HG02763 (cell line): ENCODE measurements at regions not wholly inside any gene's neighbourhood (a gene's known extent, or its start where the extent isn't known, plus 50 kb on each side); places are given as distances from the start of the nearest gene placed in this dataset.

ENCODE experiments used
- ATAC-seq: cut with Tn5 transposase; IDR thresholded peaks from one replicate; pipeline ENCODE4 v1.9.1; 2021; ENCODE audit warnings: mild to moderate bottlenecking, moderate library complexity; ENCODE audit not compliant: unreplicated experiment

DNA sequence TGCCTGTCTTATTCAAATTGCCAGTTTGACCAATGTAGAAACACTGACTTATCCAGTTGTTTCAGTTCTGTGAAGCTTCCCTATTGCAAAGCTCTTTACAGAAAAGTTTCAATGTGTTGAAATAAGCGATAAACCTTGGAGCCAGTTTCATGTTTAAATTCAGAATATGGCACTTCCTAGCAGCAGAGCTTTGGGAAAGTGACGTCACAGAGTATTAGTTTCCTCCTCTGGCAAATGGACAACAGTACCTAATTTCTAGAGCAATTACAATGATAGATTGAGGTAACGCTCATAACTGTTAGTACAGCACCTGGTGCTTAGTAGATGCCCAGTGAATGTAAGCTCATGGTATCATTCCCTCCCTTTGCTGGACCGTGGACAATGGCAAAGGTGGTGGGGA lies 527.5 kb upstream of the DAB1 start:
- ATAC-seq: no peak

GRCh38 chr1:57949168-57949567 lies 525.3 kb upstream of the DAB1 start:
- no peak for ATAC-seq

DNA sequence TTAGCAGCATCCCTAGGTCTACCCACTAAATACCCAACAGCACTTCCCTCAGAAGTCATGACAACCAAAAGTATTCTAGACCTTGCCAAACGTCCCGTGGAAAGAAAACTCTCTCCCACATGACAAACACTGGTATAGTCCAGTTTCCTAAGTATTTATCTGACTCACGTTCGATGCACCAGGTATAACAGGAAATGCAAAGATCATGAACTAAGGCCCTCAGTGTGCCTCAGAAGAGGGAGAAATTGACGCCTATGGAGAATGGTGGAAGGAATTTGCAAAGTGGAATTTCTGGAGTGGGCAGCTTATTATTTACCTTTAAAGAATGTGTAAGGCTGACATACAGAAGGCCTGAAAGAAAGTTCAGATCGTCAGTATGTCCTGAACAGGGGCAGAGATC lies 523.6 kb upstream of the DAB1 start:
- no peak for ATAC-seq

DNA sequence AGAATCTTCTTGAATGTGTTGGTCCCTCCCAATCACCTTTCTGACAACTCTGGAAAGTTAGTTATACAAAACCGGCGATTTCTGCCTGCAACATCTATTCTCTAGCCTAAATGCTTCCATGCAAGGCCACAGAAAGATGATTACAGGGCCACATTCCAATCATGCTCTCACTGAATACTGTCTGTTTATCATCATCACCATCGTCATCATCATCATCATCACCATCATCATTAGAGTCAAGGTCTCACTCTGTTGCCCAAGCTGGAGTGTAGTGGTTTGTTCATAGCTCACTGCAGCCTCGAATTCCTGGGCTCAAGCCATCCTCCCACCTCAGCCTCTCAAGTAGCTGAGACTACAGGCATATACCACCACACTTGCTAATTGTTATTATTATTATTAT lies 521.2 kb upstream of the DAB1 start:
- no peak for ATAC-seq

DNA sequence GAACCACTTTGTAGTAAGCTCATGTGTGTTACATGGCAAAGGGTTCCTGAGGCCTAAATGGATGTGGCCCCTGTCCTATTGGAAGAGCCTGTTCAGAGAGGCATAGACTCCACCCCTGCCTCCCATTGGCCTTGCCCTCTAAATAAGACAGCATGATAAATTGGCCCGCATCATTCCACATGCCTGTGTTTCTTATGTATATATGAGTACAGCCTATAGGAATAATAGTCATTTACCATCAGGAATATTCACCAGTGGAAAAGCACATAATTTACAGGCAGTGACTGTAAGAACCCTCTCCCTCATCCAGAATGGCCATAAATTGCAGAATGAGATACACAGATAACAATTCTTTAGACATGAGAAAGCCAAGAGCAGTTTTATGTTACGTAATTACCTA lies 519.5 kb upstream of the DAB1 start:
- ATAC-seq: no peak

GRCh38 chr1:57934745-57935144 lies 510.9 kb upstream of the DAB1 start:
- no peak for ATAC-seq

- ATAC-seq: no peak
Observed at GRCh38 chr1:57927003-57927402, 503.1 kb upstream of the DAB1 start.

DNA sequence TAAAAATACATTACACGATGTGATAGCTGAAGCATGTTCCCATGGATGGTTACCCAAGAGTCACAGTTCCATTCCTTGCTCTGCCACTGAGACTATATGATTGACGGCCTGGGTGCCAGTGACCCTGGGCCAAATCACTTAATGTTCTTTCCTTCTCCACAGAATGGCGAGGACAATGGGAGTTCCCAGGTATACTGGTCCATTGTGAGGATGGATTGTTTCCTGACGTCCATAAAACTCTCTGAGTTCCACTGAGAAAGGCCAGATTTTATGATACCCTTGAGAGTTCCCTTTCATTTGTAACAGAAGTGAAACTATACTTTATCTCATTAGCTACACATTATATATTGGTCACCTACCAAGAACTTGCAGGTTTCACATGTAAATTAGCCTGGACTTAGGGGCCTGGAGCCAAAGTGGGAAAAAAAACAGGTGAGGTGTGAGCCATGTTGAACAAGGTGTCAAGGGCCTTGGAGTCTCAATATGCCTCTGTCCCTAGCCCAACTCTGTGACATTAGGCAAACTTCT lies 502.2 kb upstream of the DAB1 start:
- no peak for ATAC-seq

GRCh38 chr1:57925226-57925625 lies 501.4 kb upstream of the DAB1 start:
- ATAC-seq: no peak

DNA sequence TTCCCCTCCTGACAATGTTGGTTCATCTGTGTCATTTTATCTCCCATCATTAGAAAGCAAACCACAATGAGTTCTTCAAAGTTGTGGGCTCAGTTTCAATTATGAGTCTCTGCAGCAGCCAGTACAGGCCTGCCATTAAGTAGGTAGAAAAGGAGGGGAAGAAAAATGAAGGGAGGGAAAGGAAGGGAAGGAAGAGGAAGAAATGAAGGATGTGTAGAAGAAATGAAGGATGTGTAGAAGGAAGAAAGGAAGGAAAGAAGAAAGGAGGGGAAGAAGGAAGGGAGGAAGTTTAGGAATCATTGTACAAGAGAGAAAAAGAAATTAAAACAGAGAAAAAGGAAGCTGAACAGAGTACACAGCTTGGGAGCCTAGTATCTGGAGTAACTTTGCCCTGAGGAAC lies 498.3 kb upstream of the DAB1 start:
- ATAC-seq: no peak

- ATAC-seq: no peak
Observed at GRCh38 chr1:57916041-57916440, 492.2 kb upstream of the DAB1 start.

DNA sequence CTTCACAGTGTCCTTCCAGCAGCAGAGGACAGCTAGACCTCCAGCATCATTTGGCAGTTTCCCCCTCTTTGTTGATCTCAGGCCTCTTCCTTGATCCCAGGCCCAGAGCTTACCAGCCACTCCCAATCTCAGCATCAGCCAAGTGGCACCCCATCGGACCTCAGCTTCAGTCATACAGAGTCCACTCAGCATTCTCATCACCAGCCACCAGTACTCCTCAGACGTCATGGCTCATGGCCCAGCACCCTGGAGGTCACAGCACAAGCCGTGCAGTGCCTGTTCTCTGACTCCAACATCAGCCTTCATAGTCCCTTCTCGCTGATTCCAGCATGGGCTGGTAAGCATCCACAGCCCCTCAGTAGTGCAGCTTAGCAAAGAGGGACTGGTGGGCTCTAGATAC lies 487.6 kb upstream of the DAB1 start:
- ATAC-seq: no peak

DNA sequence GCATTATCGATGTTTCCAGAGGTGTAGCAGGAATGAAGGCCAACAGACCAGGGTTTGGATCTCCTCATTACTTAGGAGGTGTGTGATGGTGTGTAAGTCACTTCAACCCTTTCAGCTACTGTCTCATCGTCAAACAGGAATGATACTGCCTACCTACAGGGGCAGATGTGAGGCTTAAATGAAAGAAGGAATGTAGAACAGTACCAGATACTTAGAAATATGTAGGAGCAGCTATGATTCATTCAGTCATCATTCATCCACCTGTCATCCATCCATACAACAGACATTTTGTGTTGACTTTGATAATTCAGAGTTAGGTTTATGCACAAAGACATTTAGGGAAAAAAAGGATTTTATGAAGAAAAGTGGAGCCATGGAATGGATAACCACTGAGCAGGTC lies 486.9 kb upstream of the DAB1 start:
- ATAC-seq: no peak

- no peak for ATAC-seq
Observed at GRCh38 chr1:57910305-57910704, 486.4 kb upstream of the DAB1 start.

DNA sequence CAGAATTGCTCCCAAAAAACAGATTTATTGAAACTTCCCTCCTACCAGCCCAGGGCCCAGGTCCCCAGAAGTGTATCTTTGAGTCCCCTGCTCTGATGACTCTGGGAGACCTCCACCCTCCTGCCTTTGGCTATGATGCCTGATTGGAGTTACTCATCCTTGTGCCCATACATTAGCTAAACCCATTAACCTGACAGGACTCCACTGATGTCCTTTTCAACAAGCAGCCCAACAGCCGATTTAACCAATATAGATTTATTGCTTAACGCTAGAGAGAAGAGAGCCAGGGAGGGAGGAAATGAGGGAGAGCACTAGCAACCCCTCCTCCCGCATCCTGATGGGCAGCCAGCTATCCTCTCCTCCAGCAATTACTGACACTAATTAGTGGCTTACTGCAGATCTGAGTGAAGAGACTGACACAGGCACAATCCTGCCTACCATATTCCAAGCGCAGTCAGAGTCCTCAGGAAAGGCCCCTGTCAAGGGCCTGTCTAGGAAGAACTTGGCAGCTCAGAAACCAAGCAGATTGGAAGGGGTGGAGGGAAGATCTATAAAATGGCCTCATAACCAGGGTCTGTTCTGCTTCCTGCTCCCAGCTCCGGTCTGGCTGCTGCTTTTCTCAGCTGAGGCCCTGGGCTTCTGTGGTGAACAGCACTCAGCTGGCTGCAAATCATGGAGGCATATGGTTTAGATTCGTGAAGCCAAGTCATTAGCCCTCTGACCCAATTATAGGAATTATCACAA lies 484.5 kb upstream of the DAB1 start:
- ATAC-seq: no peak

DNA sequence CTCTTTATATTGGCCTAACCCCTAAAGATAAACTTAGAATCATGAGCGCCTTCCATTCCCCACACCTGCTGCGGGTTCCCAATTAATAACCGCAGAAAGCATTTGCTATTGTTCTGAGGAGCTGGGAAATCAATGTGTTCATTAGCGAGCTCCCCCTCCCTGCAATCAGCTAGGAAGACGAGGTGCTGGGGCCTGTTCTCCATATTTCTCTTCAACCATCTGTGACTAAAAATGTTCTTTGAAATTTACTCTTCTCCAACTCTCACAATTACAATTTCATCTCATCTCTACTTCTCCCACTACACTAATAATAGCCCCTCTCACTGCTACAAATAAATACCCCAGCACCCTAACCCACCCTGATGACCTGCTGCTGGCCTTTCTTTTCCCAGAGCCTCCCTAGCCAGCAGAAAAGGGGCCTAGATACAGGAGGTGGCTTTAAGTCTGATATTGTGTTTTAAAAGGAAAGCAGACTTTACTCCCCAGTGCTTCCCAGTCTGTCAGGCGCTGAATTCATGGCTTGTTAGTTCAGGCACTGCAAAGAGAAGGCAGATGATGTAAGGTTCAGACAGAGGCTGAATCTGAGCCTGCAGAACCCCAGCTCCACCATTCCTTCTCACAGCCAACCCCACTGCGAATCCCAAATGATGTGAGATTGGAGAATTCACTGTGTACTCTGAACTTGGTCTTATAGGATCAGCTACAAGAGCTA lies 477.5 kb upstream of the DAB1 start:
- ATAC-seq: no peak

DNA sequence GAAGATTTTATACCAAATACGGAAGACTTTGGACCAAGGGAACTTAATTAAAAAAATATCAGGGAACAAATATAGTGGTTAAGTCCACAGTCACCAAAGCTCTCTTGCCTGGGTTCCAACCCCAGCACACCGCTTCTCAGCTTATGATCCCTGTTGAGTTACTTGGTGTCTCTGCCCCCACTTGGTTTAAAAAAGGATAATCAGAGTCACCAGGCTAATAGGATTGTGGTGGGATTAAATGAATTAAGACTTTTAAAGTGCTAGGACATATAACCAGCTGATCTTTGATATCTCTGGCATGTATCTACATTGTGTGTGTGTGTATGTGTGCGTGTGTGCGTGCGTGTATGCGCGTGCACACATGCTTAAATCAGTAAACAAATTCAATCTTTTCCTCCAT lies 474.7 kb upstream of the DAB1 start:
- no peak for ATAC-seq

GRCh38 chr1:57897581-57897980 lies 473.7 kb upstream of the DAB1 start:
- ATAC-seq: no peak

DNA sequence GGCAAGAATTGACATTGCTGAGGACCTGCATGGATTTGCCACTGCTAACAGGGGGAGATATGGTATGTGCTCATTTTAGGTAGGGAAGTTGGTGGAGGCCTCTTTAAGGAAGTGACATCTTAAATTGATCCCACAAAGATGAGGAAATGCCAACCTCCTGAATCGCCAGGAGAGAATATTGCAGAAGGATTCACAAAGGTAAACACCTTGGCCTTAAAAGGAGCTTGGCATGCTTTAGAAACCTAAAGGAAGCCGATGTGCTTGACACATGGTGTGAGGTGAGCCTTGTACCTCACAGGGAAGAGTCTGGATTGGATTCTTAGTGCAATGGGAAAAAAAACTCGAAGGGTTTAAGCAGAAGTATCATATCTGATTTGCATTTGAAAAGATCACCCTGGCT lies 470.5 kb upstream of the DAB1 start:
- no peak for ATAC-seq

DNA sequence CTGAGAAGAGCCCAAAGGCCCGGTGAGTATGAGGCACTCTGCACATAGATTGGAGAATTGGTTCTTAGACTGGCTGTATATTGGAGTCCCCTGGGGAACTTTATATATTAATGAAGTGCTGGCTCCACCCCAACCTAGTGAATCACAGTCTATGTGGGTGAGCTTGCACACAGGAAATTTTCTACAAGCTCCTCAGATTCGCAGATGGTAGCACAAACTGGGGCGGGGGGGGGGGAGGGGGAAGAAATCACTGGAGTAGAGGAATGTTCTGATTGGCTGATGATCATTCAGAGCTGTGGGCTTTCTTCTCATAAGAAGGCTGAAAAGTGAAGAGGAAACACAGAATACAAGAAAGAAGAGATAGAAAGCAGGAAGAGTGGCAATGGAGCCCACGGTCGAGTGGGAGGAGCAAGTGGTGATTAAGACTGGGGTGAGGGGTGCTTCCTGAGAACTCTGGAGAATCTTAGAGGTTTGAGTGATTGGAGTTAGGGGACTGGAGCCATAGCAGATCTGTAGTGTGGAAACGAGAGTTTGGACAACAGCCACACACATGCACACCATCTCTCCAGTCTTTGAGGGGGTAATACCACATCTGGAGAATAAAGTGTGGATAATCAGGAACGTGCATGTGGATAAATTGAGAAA lies 465.9 kb upstream of the DAB1 start:
- no peak for ATAC-seq

DNA sequence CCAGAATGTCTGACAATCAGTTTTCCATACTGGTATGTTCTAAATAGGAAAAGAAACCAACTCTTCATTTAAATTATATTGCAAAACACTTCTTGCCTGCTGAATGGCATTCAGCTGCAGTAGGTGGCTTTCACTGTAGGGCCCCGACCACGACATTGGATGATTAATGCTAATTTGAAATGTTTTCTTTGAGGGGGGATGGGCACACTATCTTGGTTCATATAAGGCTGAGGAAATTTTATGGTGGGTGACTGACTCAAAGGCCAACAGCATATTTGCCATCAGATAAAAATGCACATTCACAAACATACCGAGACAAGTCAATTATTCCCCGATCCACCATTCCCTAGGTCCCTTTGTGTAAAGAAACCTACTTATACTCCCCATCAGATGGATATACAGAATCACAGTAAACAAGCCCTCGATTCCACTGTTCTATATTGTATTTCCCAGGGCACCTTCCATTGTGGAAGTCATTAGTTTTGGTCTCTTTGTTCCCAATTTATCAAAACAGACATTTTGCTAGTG lies 464.2 kb upstream of the DAB1 start:
- no peak for ATAC-seq

DNA sequence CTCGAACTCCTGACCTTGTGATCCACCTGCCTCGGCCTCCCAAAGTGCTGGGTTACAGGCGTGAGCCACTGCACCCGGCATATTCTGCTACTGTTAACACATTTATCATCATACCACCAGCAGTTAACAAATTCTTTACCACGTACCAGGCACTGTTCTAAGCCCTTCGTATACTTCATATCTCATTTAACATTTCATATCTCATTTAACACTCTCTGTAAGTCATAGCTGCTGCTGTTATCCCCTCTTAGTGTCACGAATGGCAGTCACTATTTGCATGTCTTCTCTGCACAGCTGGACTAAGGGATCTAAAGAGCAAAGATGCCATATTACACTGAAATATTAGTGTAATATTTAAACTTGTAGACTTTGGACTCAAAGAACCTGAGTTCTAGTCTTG lies 462.5 kb upstream of the DAB1 start:
- ATAC-seq: no peak
